ENCODE measurements at regions not wholly inside any gene's neighbourhood (a gene's known extent, or its start where the extent isn't known, plus 50 kb on each side); places are given as distances from the start of the nearest gene placed in this dataset.

DNA sequence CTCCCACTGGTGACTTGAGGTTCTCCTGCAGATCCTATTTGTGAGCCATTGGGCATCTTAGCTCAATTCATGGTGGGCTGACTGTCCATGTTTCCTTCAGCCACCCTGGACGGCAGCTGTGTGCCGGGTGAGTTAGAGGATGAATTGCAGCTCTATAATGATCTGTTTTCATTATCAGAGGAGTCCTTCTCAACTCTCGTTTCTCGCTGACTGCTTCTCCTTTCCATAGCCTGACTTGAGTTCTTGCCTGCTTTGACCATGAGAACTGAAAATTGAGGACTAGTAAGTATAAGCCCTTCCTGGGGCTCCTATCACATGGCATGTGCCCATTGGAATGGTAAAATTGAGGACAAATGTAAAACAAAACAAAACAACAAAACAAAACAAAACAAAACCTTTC lies 121.8 kb downstream of the CDC42EP3 start:
- Histone ChIP-seq H2AFZ (ENCODE audit: low read length) (no peak overlapping the region), H3K9ac (ENCODE audit: low read length) (no peak overlapping the region), H3K27me3 (ENCODE audit: insufficient read depth, low read length) (no peaks in the 10 kb centered on the region), H4K20me1 (ENCODE audit: insufficient read depth, low read length) (no peaks in the 10 kb centered on the region), H3K4me2 (ENCODE audit: low read length) (no peak overlapping the region), H3K4me3 (ENCODE audit: low read depth, low read length, poor library complexity, severe bottlenecking) (no peak overlapping the region), H3K36me3 (ENCODE audit: insufficient read depth, low read length) (no peaks in the 10 kb centered on the region), H3K27ac (ENCODE audit: low read depth, low read length, poor library complexity, severe bottlenecking) (no peak overlapping the region), H3F3A (ENCODE audit: insufficient read depth, low read length) (no peaks in the 10 kb centered on the region), H3K9me2 (ENCODE audit: low read depth, low read length) (no peaks in the 10 kb centered on the region), H3K79me2 (ENCODE audit: insufficient read depth, low read length) (no peaks in the 10 kb centered on the region), H3K4me1 (ENCODE audit: insufficient read depth, low read length, severe bottlenecking) (no peaks in the 10 kb centered on the region), H3K9me3 (ENCODE audit: low read length) (no peaks in the 10 kb centered on the region)
- no peak for TF ChIP-seq EZH2 (IDR thresholded peaks at IDR 0.05; ENCODE audit: borderline replicate concordance, low read length)
- TF ChIP-seq, protein P1, sequence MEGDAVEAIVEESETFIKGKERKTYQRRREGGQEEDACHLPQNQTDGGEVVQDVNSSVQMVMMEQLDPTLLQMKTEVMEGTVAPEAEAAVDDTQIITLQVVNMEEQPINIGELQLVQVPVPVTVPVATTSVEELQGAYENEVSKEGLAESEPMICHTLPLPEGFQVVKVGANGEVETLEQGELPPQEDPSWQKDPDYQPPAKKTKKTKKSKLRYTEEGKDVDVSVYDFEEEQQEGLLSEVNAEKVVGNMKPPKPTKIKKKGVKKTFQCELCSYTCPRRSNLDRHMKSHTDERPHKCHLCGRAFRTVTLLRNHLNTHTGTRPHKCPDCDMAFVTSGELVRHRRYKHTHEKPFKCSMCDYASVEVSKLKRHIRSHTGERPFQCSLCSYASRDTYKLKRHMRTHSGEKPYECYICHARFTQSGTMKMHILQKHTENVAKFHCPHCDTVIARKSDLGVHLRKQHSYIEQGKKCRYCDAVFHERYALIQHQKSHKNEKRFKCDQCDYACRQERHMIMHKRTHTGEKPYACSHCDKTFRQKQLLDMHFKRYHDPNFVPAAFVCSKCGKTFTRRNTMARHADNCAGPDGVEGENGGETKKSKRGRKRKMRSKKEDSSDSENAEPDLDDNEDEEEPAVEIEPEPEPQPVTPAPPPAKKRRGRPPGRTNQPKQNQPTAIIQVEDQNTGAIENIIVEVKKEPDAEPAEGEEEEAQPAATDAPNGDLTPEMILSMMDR (IDR thresholded peaks at IDR 0.05; ENCODE audit: low read length) = no peak

DNA sequence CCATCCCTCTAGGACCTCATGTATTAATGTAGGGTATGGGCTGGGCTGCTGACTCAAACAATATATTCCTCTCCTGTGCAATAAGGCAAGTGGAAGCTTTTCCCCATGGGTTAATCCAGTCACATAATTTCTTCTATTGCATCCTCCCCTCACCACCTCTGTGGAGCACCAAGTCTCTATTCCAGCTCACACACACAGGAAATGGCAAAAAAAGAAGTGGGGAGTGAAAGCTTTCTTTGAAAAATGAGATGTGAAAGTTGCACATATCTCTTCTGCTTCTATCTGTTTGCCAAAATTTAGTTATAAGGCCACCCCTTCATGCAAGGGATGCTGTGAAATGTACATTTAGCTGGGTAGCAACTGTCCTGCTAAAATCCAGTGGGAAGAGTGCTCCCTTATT lies 121.3 kb downstream of the CDC42EP3 start:
- no peaks in the 10 kb centered on the region for H3K9me3 ChIP-seq (ENCODE audit: low read length)
- H3K4me2 ChIP-seq (ENCODE audit: low read length) = no peak overlapping the region
- H3K36me3 ChIP-seq (ENCODE audit: insufficient read depth, low read length) = no peaks in the 10 kb centered on the region
- no peak overlapping the region for H2AFZ ChIP-seq (ENCODE audit: low read length)
- H3K27ac ChIP-seq (ENCODE audit: low read depth, low read length, poor library complexity, severe bottlenecking) = no peak overlapping the region
- no peaks in the 10 kb centered on the region for H3K79me2 ChIP-seq (ENCODE audit: insufficient read depth, low read length)
- no peaks in the 10 kb centered on the region for H4K20me1 ChIP-seq (ENCODE audit: insufficient read depth, low read length)
- no peaks in the 10 kb centered on the region for H3K9me2 ChIP-seq (ENCODE audit: low read depth, low read length)
- H3K9ac ChIP-seq (ENCODE audit: low read length) = no peak overlapping the region
- no peak overlapping the region for H3K4me3 ChIP-seq (ENCODE audit: low read depth, low read length, poor library complexity, severe bottlenecking)
- TF ChIP-seq, protein P1 (IDR thresholded peaks at IDR 0.05; ENCODE audit: low read length) = no peak
- no peak for TF ChIP-seq EZH2 (IDR thresholded peaks at IDR 0.05; ENCODE audit: borderline replicate concordance, low read length)
- no peaks in the 10 kb centered on the region for H3K4me1 ChIP-seq (ENCODE audit: insufficient read depth, low read length, severe bottlenecking)
- H3K27me3 ChIP-seq (ENCODE audit: insufficient read depth, low read length) = no peaks in the 10 kb centered on the region
- H3F3A ChIP-seq (ENCODE audit: insufficient read depth, low read length) = no peaks in the 10 kb centered on the region

DNA sequence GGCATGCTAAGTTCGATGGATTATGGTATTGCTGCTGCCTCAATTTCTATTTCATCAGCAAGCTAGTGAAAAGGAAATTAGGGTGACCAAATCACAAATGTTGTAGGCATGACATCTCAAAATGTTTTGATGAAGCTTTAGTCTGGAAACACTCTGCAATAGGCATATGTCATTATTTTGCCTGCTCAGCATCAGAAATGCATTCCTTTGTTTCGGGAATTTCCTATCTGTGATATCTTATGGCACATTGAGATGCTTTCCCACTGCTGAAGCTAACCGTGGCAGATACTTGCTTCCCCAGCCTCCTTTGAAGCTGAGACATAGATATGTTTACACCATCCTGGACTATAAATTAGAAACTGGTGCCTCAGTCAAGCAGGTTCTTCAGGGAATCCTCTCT lies 119.7 kb downstream of the CDC42EP3 start:
- no peaks in the 10 kb centered on the region for H3K4me1 ChIP-seq (ENCODE audit: insufficient read depth, low read length, severe bottlenecking)

More for the DNA sequence above, 119.7 kb downstream of the CDC42EP3 start:
- no peaks in the 10 kb centered on the region for H3F3A ChIP-seq (ENCODE audit: insufficient read depth, low read length)
- TF ChIP-seq, protein P1 (IDR thresholded peaks at IDR 0.05; ENCODE audit: low read length) = no peak
- no peak for TF ChIP-seq EZH2 (IDR thresholded peaks at IDR 0.05; ENCODE audit: borderline replicate concordance, low read length)
- H3K36me3 ChIP-seq (ENCODE audit: insufficient read depth, low read length) = no peaks in the 10 kb centered on the region
- H3K4me3 ChIP-seq (ENCODE audit: low read depth, low read length, poor library complexity, severe bottlenecking) = no peak overlapping the region
- H3K27ac ChIP-seq (ENCODE audit: low read depth, low read length, poor library complexity, severe bottlenecking) = no peak overlapping the region
- H3K27me3 ChIP-seq (ENCODE audit: insufficient read depth, low read length) = no peaks in the 10 kb centered on the region
- no peak overlapping the region for H3K9ac ChIP-seq (ENCODE audit: low read length)
- no peaks in the 10 kb centered on the region for H3K9me2 ChIP-seq (ENCODE audit: low read depth, low read length)
- no peaks in the 10 kb centered on the region for H3K9me3 ChIP-seq (ENCODE audit: low read length)
- H3K79me2 ChIP-seq (ENCODE audit: insufficient read depth, low read length) = no peaks in the 10 kb centered on the region
- H2AFZ ChIP-seq (ENCODE audit: low read length) = no peak overlapping the region
- H4K20me1 ChIP-seq (ENCODE audit: insufficient read depth, low read length) = no peaks in the 10 kb centered on the region
- H3K4me2 ChIP-seq (ENCODE audit: low read length) = no peak overlapping the region
